K562 (cell line): ENCODE measurements at regions not wholly inside any gene's neighbourhood (a gene's known extent, or its start where the extent isn't known, plus 50 kb on each side); places are given as distances from the start of the nearest gene placed in this dataset.

Source experiments
- ATAC-seq: fragments of 200-7000 bp; cut with Tn5 transposase; 3 replicates; pipeline ENCODE4 v1.9.1; 2020; ENCODE audit warnings: moderate library complexity
- BruUV-seq: library from RNA; stranded (reverse); fragments of 400-500 nt; replicated peaks from 2 replicates; lab custom pipeline; 2021; lab: Mats Ljungman, UMichigan
- CTCF ChIA-PET: fragments of 300-600 bp; formaldehyde crosslinking; extraction: SDS; loops from one replicate; lab custom pipeline; 2021; ENCODE audit warnings: low intra/inter-chr PET ratio; lab: Yijun Ruan, JAX
- POLR2A ChIA-PET: fragments of 300-600, 350-650 bp; sonication (Branson Sonifier 250); formaldehyde crosslinking; extraction: SDS; loops from one replicate; lab custom pipeline; 2021; ENCODE audit warnings: antibody characterized with exemption, inconsistent platforms; lab: Yijun Ruan, JAX
- DNase-seq, 4 experiments: peaks; one replicate each; pipeline versions ENCODE4 v3.0.0 to v3.0.0-alpha.2; 2011 to 2018; ENCODE audit warnings: low spot score in 3 of 4, mixed read lengths in 3 of 4; ENCODE audit errors: extremely low read depth in 1 of 4
- FAIRE-seq: peaks from 2 replicates; lab custom pipeline; 2011; peaks lifted over from hg19 to GRCh38; lab: Jason Lieb, UNC
- H2AFZ ChIP-seq: 2 replicates; pipeline ENCODE4 v1.6.0; 2011; ENCODE audit warnings: low read depth, low read length, control low read depth, inconsistent platforms
- H3K27ac ChIP-seq: fragments of 200-600 bp; 3 replicates; pipeline ENCODE4 v1.8.0; 2011; ENCODE audit warnings: low read depth, mild to moderate bottlenecking, control low read depth, inconsistent platforms, low read length, moderate library complexity, mixed read lengths; ENCODE audit errors: extremely low read depth
- H3K27me3 ChIP-seq, 2 experiments: fragments of 300-600 bp in 1 of 2; 2 replicates in 1 of 2; 3 replicates in 1 of 2; pipeline versions ENCODE4 v1.6.0 to v1.8.0; 2011; ENCODE audit warnings: inconsistent platforms in 2 of 2, low read length in 2 of 2, mild to moderate bottlenecking in 1 of 2, mixed read lengths in 1 of 2, moderate library complexity in 1 of 2; ENCODE audit not compliant: control insufficient read depth in 2 of 2, insufficient read depth in 2 of 2
- H3K36me3 ChIP-seq: fragments of 300-600 bp; 3 replicates; pipeline ENCODE4 v1.8.0; 2011; ENCODE audit warnings: mild to moderate bottlenecking, low read length, inconsistent platforms; ENCODE audit not compliant: control insufficient read depth, insufficient read depth
- H3K4me1 ChIP-seq, 2 experiments: fragments of 200-600 bp in 1 of 2; replicated peaks in 1 of 2; 2 replicates in 1 of 2; 3 replicates in 1 of 2; pipeline versions ENCODE4 v1.5.1 to v1.8.0; 2011; ENCODE audit warnings: inconsistent platforms in 2 of 2, low read length in 2 of 2, mild to moderate bottlenecking in 1 of 2, mixed read lengths in 1 of 2, moderate library complexity in 1 of 2; ENCODE audit not compliant: control insufficient read depth in 2 of 2, insufficient read depth in 2 of 2
- H3K4me2 ChIP-seq: 2 replicates; pipeline ENCODE4 v1.6.1; 2011; ENCODE audit warnings: low read length, control low read depth, inconsistent platforms, mixed read lengths; ENCODE audit not compliant: insufficient read depth
- H3K4me3 ChIP-seq: fragments of 200-600 bp; sonication (generic), shearing (Covaris generic); 2 replicates; pipeline ENCODE4 v1.5.1; 2016; ENCODE audit warnings: control low read depth, inconsistent platforms
- H3K79me2 ChIP-seq: fragments of 200-600 bp; 3 replicates; pipeline ENCODE4 v1.8.0; 2011; ENCODE audit warnings: low read length, inconsistent platforms; ENCODE audit not compliant: control insufficient read depth, insufficient read depth
- H3K9ac ChIP-seq, 2 experiments: 2 replicates each; pipeline versions ENCODE4 v1.6.0 to v1.6.1; 2011; ENCODE audit warnings: low read depth in 2 of 2, low read length in 2 of 2, control low read depth in 1 of 2, inconsistent platforms in 1 of 2, mild to moderate bottlenecking in 1 of 2, mixed read lengths in 1 of 2; ENCODE audit not compliant: insufficient read depth in 1 of 2
- H3K9me1 ChIP-seq: one replicate; pipeline ENCODE4 v1.6.0; 2011; ENCODE audit warnings: inconsistent platforms, mild to moderate bottlenecking, low read length, moderate library complexity; ENCODE audit not compliant: control insufficient read depth, insufficient read depth
- H3K9me3 ChIP-seq: replicated peaks from 2 replicates; pipeline ENCODE4 v1.5.1; 2011; ENCODE audit warnings: low read depth, low read length, inconsistent platforms; ENCODE audit not compliant: control insufficient read depth, insufficient read depth
- H4K20me1 ChIP-seq: replicated peaks from 2 replicates; pipeline ENCODE4 v1.6.1; 2011; ENCODE audit warnings: low read length, inconsistent platforms, mixed read lengths; ENCODE audit not compliant: control insufficient read depth, insufficient read depth
- BHLHE40 ChIP-seq: IDR thresholded peaks from 2 replicates; pipeline ENCODE4 v1.6.1; 2011; ENCODE audit warnings: low read length, improper control_type of control experiment
- CHCHD3 ChIP-seq: fragments of 250-450 bp; sonication (Bioruptor Pico); IDR thresholded peaks from 2 replicates; pipeline ENCODE4 v2.1.2; 2022; ENCODE audit warnings: mild to moderate bottlenecking
- DACH1 ChIP-seq: fragments of 450-650 bp; IDR thresholded peaks from 2 replicates; pipeline ENCODE4 v1.6.1; 2018; ENCODE audit not compliant: partially characterized antibody
- EHMT2 ChIP-seq: fragments of 450-650 bp; IDR thresholded peaks from 2 replicates; pipeline ENCODE4 v1.6.1; 2018; ENCODE audit warnings: antibody characterized with exemption
- HMG20B ChIP-seq: fragments of 250-450 bp; sonication (Bioruptor Pico); IDR thresholded peaks from 2 replicates; pipeline ENCODE4 v1.5.0; 2021; ENCODE audit warnings: mild to moderate bottlenecking
- KLF16 ChIP-seq: IDR thresholded peaks from 2 replicates; pipeline ENCODE4 v1.6.1; 2016; ENCODE audit warnings: antibody characterized with exemption
- MCM3 ChIP-seq: fragments of 450-650 bp; IDR thresholded peaks from 2 replicates; pipeline ENCODE4 v1.6.1; 2016
- MXI1 ChIP-seq: IDR thresholded peaks from 2 replicates; pipeline ENCODE4 v1.6.1; 2011; ENCODE audit warnings: low read depth, mild to moderate bottlenecking, improper control_type of control experiment, low read length
- RBFOX2 ChIP-seq: fragments of 200-400 bp; formaldehyde crosslinking; IDR thresholded peaks from 2 replicates; pipeline ENCODE4 v1.6.1; 2017; ENCODE audit warnings: low read depth, mild to moderate bottlenecking, low read length, moderate library complexity
- TCFL5 ChIP-seq: fragments of 250-450 bp; sonication (Bioruptor Pico); conservative IDR thresholded peaks from 2 replicates; pipeline ENCODE4 v1.6.1; 2021; ENCODE audit warnings: mild to moderate bottlenecking, moderate library complexity, matching md5 sums
- ZNF217 ChIP-seq: sonication (generic); formaldehyde crosslinking; IDR thresholded peaks from 2 replicates; pipeline ENCODE4 v1.8.0; 2022; ENCODE audit warnings: mild to moderate bottlenecking, missing genetic modification reagents
- ZNF263 ChIP-seq: sonication (generic); formaldehyde crosslinking; IDR thresholded peaks from 2 replicates; pipeline ENCODE4 v1.8.0; 2022; ENCODE audit warnings: mild to moderate bottlenecking, missing genetic modification reagents, borderline replicate concordance
- ZNF584 ChIP-seq: fragments of 200-800 bp; sonication (Bioruptor generic); IDR thresholded peaks from 2 replicates; pipeline ENCODE4 v1.6.1; 2016; ENCODE audit warnings: low read depth, mild to moderate bottlenecking, missing genetic modification characterization, missing compliant biosample characterization
- WGBS: fragments of 100-300 bp; shearing (Covaris generic); methylation state at CpG from one replicate; pipeline ENCODE4 v1.1.6; 2016; ENCODE audit warnings: low coverage, mixed read lengths; ENCODE audit not compliant: insufficient coverage; ENCODE audit errors: missing lambda C conversion rate; 5-methylcytosine and 5-hydroxymethylcytosine counted together
- in situ Hi-C: fragments of 300-500 bp; cut with MboI; formaldehyde crosslinking; loops from 4 replicates; pipeline ENCODE4 v1.15.0; 2018; ENCODE audit warnings: inconsistent platforms, mixed read lengths
- intact Hi-C: fragments of 100-400 bp; cut with micrococcal nuclease; formaldehyde crosslinking; loops from 2 replicates; pipeline ENCODE4 v1.14.2; 2022
- TF ChIP-seq, protein P1 (sequence below): fragments of 450-650 bp; conservative IDR thresholded peaks from 2 replicates; pipeline ENCODE4 v1.6.1; 2016; ENCODE audit warnings: missing genetic modification characterization, low read depth, mild to moderate bottlenecking, missing compliant biosample characterization, moderate library complexity
- TF ChIP-seq, protein P2 (sequence below): sonication (generic); formaldehyde crosslinking; IDR thresholded peaks from 2 replicates; pipeline ENCODE4 v1.8.0; 2022; ENCODE audit warnings: mild to moderate bottlenecking, missing genetic modification reagents

DNA sequence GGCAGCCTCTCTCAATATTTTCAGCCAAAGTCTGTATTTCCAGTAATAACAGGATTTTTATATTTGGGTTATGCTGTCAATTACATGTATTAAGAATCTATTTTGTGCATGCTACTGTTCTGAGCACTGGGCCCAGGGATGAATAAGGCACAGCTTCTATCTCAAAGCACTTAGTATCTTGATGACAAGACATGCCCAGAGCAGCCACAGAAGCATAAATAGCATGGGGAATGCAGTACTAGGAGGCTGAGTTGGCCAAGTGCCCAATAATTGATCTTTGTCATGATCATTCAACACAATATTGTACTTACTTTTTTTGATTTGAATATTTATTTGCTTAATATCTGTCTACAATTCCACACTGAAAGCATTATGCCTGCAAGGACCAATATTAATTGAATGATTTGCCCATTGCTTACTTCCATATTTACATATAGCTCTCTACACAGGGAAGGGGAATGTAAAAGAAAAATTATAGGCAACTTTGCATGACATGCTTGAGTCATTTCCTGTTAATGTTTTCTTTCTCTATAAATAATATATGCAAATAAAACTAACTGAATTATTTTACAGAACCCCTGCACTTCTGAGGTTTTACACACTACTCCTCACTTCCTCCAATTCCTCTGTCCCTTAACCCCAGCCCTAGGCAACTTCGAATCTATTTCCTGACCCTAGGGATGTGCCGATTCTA lies 298.9 kb upstream of the BMP2 start:
- Histone ChIP-seq H3K4me3 (no peak overlapping the region), H3K9me3 (no peaks in the 10 kb centered on the region), H2AFZ (no peak overlapping the region), H3K36me3 (no peaks in the 10 kb centered on the region), H3K27me3 (no peaks in the 10 kb centered on the region), H3K9ac (no peak overlapping the region), H4K20me1 (no peaks in the 10 kb centered on the region), H3K4me1 (no peaks in the 10 kb centered on the region), H3K27ac (no peak overlapping the region), H3K4me2 (no peak overlapping the region), H3K79me2 (no peaks in the 10 kb centered on the region), H3K9me1 (no peaks in the 10 kb centered on the region)
- DNase-seq, result no peak
- WGBS, result 0% methylated on average over 2 of the region's 2 CpGs
- ChIA-PET POLR2A (no interaction called here), CTCF (no interaction called here)
- in situ Hi-C loops, result no loop called here
- intact Hi-C loops, result no loop called here
- no peak for ATAC-seq
- BruUV-seq, result no TSS peak
- TF ChIP-seq MXI1 (no peak), RBFOX2 (no peak)
- TF ChIP-seq, protein P1, sequence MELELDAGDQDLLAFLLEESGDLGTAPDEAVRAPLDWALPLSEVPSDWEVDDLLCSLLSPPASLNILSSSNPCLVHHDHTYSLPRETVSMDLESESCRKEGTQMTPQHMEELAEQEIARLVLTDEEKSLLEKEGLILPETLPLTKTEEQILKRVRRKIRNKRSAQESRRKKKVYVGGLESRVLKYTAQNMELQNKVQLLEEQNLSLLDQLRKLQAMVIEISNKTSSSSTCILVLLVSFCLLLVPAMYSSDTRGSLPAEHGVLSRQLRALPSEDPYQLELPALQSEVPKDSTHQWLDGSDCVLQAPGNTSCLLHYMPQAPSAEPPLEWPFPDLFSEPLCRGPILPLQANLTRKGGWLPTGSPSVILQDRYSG (tag), result no peak
- no peak for FAIRE-seq

DNA sequence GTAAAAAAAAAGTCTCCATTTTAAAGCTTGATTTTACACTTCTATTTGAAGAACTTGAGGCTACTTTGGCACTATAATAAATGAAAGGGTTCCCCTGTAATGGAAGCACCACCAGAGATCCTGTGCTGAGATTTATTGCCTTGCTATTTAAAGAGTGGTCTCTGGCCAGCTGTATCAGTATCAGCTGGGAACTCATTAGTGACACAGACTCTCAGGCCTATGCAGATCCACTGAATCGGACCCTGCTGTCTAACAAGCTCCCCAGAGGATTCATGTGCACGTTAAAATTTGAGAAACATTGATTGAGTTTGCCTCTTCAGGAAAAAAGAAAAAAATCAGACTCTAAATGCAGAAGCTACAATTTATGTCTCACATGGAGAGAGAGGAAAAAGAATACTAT lies 299.9 kb upstream of the BMP2 start:
- Histone ChIP-seq H3K36me3 (no peaks in the 10 kb centered on the region), H3K4me1 (no peaks in the 10 kb centered on the region), H2AFZ (no peak overlapping the region), H4K20me1 (no peaks in the 10 kb centered on the region), H3K27me3 (no peaks in the 10 kb centered on the region), H3K9me3 (no peaks in the 10 kb centered on the region), H3K4me2 (no peak overlapping the region), H3K9me1 (no peaks in the 10 kb centered on the region), H3K79me2 (no peaks in the 10 kb centered on the region), H3K27ac (no peak overlapping the region), H3K9ac (no peak overlapping the region), H3K4me3 (no peak overlapping the region)
- ATAC-seq, result no peak
- CTCF ChIA-PET, result no interaction called here
- in situ Hi-C loops (no loop called here), intact Hi-C loops (no loop called here)
- DNase-seq, result no peak
- POLR2A ChIA-PET, result no interaction called here
- no TSS peak for BruUV-seq
- FAIRE-seq, result no peak
- WGBS, result 0% methylated on average over 2 of the region's 2 CpGs
- TF ChIP-seq HMG20B (no peak), CHCHD3 (CRISPR knock-in tag) (no peak), ZNF217 (CRISPR knock-in tag) (no peak), ZNF584 (CRISPR knock-in tag) (no peak), MCM3 (no peak), BHLHE40 (no peak), EHMT2 (no peak), DACH1 (no peak), TCFL5 (CRISPR knock-in tag) (no peak), KLF16 (no peak), ZNF263 (CRISPR knock-in tag) (no peak)
- TF ChIP-seq, protein P2, sequence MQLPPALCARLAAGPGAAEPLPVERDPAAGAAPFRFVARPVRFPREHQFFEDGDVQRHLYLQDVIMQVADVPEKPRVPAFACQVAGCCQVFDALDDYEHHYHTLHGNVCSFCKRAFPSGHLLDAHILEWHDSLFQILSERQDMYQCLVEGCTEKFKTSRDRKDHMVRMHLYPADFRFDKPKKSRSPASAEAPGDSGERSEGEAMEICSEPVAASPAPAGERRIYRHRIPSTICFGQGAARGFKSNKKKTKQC (CRISPR knock-in tag), result no peak
